Fibroblast of peridontal ligament (primary cell): ENCODE measurements at regions not wholly inside any gene's neighbourhood (a gene's known extent, or its start where the extent isn't known, plus 50 kb on each side); places are given as distances from the start of the nearest gene placed in this dataset.
"Not testable (repeated sequence)": the region's sequence is repeated elsewhere in the genome, so short reads cannot be mapped to it uniquely, and the experiment has no call there.

Experiments used
- DNase-seq: peaks from one replicate; pipeline ENCODE4 v3.0.0-alpha.2; 2010; ENCODE audit errors: extremely low read depth

GRCh38 chr2:7753777-7754176 is 836.6 kb downstream of the RNF144A start:
- DNase-seq: no peak

- DNase-seq: no peak
Measured at GRCh38 chr2:7755879-7756278, 838.7 kb downstream of the RNF144A start.

- DNase-seq: peak; percentile 79
Measured at GRCh38 chr2:7758073-7758759, 841.0 kb downstream of the RNF144A start.

- no peak for DNase-seq
Measured at GRCh38 chr2:7759898-7760297, 842.7 kb downstream of the RNF144A start.

- not testable (repeated sequence) for DNase-seq
Measured at GRCh38 chr2:7763418-7763817, 846.2 kb downstream of the RNF144A start.

GRCh38 chr2:7765236-7765635 is 848.0 kb downstream of the RNF144A start:
- no peak for DNase-seq

GRCh38 chr2:7766088-7766722 is 849.0 kb downstream of the RNF144A start:
- no peak for DNase-seq

- no peak for DNase-seq
Measured at GRCh38 chr2:7766978-7767565, 849.9 kb downstream of the RNF144A start.

- no peak for DNase-seq
Measured at GRCh38 chr2:7767902-7768301, 850.7 kb downstream of the RNF144A start.

GRCh38 chr2:7771781-7772180 is 854.6 kb downstream of the RNF144A start:
- DNase-seq: no peak

GRCh38 chr2:7773362-7774360 is 856.4 kb downstream of the RNF144A start:
- no peak for DNase-seq

GRCh38 chr2:7774481-7774880 is 857.3 kb downstream of the RNF144A start:
- DNase-seq: no peak

- no peak for DNase-seq
Measured at GRCh38 chr2:7777668-7778067, 860.5 kb downstream of the RNF144A start.

GRCh38 chr2:7780321-7780720 is 863.1 kb downstream of the RNF144A start:
- no peak for DNase-seq

- DNase-seq: no peak
Measured at GRCh38 chr2:7785700-7786099, 868.5 kb downstream of the RNF144A start.

- peak; percentile 38 for DNase-seq
Measured at GRCh38 chr2:7788736-7789135, 871.5 kb downstream of the RNF144A start.

GRCh38 chr2:7792031-7792651 is 874.9 kb downstream of the RNF144A start:
- no peak for DNase-seq

- DNase-seq: peak; percentile 38
Measured at GRCh38 chr2:7795778-7796563, 878.8 kb downstream of the RNF144A start.

GRCh38 chr2:7800031-7800430 is 881.8 kb upstream of the ID2 start:
- DNase-seq: no peak

- no peak for DNase-seq
Measured at GRCh38 chr2:7801212-7801611, 880.6 kb upstream of the ID2 start.

GRCh38 chr2:7803515-7803914 is 878.3 kb upstream of the ID2 start:
- DNase-seq: no peak
